A172 (cell line): ENCODE measurements at regions not wholly inside any gene's neighbourhood (a gene's known extent, or its start where the extent isn't known, plus 50 kb on each side); places are given as distances from the start of the nearest gene placed in this dataset.
"Not testable (repeated sequence)": the region's sequence is repeated elsewhere in the genome, so short reads cannot be mapped to it uniquely, and the experiment has no call there.

Experiments
- DNase-seq: peaks from one replicate; pipeline ENCODE4 v3.0.0-alpha.2; 2015; ENCODE audit warnings: low spot score

DNA sequence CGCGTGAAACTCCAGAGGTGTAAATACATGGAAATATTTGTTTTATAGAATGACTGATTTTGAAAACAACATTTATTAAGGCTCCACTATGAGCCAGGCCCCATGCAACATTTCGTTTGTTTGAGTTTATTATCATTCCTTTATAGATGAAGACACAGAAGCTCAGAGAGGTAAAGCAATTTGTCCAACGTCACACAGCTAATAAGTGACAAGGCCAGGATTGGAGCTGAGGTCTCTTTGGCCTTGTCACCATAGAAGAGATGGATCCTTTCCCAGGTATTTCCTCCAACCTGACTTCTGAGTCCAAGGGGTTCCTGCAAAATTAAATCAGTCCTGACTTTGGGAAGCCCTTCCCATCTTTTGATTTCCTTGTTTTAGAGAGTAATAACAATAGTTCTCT, 98.0 kb downstream of the SYF2 start:
- DNase-seq = no peak

GRCh38 chr1:25131794-25132193, 100.5 kb downstream of the SYF2 start:
- no peak for DNase-seq

DNA sequence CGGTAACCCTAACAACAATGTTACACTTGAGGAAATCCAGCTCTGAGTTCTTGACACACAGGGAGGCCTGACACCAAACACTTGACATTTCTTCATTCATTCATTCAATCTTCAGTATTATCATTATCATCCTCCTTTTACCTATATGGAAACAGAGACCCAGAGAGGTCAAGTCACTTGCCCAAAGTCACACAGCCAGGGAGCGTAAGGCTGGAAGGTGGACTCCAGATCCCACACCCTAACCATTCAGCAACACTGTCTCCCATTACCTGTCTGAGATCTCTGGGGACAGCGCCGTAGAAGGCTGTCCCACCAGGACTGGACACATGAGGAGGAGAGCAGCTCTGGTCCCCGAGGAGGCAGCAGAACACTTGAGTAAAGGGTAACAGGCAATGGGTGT, 101.4 kb downstream of the SYF2 start:
- DNase-seq = no peak

DNA sequence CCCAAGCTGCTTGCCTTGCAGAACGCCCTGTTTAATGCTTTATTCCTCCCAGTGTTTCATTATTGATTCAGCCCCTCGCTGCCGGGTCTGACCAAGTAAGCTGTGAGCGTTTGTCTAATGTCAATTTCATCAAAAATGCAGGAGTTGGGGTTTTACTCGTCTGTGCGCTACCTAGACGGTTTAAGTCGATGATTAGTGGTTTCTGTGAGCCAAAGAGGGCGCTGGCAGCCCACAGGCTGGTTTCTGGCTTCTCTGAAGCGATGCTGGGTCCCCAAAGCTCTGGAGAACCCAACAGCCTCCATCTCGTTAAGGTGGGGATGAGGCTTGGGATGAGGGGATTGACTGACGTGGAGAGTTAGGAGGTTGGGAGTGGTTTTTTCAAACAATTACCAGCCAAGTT, 102.9 kb downstream of the SYF2 start:
- DNase-seq = no peak

DNA sequence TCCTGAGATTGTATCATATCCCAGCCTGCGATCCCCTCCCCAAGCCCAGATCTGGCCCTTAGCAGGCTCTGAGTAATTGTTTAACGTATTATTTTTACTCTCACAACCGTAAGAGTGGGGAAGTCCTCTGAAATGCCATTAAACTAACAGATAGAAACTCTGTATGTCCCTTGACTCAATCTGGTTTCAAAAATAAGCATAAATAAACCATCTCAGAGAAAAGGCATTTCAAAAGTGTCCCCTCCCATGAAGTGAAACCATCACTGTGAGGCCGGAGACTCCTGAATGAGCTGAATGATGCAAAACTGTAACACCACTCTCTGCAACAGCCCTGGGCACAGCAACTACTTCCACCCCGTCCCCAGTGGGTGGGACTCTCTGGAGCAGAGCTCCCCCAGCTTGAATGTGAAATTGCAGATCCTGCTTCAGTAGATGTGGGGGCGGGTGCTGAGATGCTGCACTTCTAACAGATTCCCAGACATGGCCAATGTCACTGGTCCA, 104.1 kb downstream of the SYF2 start:
- DNase-seq = no peak

DNA sequence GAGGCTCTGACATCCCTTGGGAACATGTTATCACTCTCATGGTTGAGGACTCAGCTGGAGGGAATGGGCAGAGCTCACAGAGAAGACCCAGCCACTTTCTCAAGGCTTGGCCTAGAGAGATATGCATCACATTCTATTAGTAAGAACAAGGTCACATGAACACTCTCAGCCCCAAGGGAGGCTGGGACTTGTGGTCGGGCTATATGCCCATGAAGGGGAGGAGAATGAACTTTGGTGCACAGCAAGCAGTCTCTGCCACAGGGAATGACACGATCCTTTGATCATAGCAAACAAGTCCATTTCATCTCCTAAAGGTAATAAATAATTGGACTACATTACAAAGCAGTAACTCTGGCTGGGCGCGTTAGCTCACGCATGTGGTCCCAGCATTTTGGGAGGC, 105.7 kb downstream of the SYF2 start:
- no peak for DNase-seq

DNA sequence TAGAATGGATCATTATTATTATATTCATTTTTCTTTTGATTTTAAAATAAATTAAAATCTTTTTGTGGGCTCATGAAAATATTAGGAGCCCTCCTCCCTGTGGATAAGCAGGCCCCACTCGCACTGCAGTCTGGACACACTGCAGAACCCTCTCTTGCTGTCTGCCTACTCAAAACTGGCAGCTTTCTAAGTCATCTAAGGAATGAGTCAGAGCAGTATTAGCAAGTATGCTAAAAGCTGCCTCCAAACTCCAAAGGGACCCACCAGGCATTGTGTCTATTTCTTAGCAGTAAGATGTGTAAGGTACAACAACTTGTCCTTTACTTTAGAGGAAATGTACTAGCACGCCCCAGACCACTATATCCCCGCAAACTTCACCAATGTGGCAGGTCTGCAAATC, 108.8 kb downstream of the SYF2 start:
- no peak for DNase-seq

DNA sequence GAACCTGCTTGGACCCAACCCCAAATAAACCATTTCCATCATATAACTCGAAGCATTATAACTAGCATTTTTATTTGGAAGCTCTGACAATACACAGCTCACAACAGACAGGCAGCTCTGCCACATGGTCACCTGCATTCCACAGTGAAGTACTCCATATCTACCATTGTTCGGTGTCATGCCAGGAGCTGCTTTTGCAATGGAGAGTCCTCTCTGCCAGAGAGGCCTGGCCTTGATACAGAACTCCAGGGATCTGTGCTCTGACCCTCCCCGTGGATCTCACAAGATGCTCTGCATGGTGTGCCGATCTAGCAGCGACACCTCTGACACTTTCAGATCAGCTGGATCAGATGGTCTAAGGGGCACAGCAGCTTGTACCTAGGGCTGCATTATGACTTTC, 109.6 kb downstream of the SYF2 start:
- DNase-seq = no peak

DNA sequence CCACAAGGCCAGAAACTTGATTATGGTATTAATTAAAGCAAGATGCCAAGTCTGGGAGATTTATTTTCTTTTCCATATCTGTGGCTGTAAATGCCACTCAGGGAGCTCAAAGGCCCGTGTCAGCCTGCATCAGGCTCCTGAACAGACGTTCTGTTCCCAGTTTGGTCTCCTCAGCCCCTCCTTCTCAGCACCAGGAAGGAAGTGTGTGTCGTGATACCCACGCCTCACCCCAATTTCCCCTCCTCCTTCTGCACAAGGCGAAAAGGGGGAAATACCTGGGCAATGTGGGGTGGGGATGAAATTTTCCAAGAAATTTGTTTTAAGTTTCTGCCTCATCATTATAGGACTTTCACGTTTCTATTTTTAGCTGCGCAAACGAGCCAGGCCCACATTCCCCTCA, 112.0 kb downstream of the SYF2 start:
- no peak for DNase-seq

GRCh38 chr1:25118546-25118945, 113.8 kb downstream of the SYF2 start:
- DNase-seq = no peak

DNA sequence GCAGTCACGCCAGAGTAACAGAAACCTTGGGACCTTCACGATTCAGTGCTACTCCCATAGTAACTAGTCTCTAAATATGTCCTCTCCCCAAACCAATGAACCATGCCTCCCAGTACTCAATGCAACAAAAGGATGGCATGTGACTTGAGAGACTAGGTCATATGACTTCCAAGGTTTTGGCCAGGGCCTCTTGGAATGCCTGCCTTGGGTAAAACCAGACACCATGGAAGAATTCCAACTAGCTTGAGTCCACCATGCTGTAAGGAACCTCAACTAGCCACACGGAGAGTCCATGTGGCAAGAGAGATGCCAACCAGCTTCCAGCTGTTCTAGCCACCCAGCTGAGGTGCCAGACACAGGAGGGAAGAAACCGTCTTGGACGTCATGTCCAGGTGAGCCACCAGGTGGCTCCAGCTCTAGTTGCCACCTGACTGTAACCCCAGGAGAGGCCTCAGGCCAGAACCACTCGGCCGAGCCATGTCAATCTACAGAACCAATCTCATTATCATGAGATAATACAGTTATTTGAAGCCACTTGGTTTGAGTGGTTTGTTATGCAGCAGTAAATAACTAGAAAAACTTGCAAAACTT, 115.0 kb downstream of the SYF2 start:
- no peak for DNase-seq

GRCh38 chr1:25116832-25117231, 115.5 kb downstream of the SYF2 start:
- no peak for DNase-seq

GRCh38 chr1:25116117-25116516, 116.2 kb downstream of the SYF2 start:
- DNase-seq = not testable (repeated sequence)

DNA sequence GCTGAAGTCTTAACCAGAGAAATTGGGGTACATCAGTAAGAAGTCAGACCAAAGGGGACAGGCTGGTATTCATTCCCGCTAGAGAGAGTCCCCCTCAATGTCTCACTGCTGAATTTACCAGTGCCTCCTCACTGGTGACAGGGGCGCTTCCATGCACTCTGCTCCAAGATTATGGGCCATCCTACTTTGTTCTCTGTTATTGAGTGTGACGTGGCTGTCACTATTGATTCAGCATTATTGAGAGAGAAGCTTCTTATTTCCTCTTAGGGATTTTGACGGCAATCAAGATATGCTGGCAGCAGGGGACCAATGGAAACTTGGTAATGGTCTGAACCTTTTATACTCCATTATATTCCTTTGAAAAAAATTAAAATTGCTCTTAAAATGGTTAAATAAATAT, 118.6 kb downstream of the SYF2 start:
- no peak for DNase-seq

GRCh38 chr1:25113086-25113485, 119.2 kb downstream of the SYF2 start:
- DNase-seq = no peak

DNA sequence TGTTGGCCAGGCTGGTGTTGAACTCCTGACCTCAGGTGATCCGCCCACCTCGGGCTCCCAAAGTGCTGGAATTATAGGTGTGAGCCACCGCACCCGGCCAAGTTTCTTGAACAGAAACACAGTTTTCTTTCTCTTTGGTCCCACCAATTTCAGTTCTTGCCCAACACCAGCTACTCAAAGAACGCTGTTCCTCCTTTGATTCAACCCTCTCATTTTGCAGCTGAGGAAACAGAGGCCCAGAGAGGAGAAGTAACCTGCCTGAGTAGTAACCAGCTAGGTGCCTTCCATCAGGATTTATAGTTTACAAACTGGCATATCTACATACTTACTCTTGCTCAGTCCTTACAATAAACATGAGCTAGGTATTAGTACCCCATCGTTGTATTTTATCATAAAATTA, 119.9 kb downstream of the SYF2 start:
- DNase-seq = no peak

- peak; percentile 6 for DNase-seq
Measured at GRCh38 chr1:25111706-25112105, 120.6 kb downstream of the SYF2 start.

GRCh38 chr1:25110485-25110884, 121.8 kb downstream of the SYF2 start:
- DNase-seq = no peak

DNA sequence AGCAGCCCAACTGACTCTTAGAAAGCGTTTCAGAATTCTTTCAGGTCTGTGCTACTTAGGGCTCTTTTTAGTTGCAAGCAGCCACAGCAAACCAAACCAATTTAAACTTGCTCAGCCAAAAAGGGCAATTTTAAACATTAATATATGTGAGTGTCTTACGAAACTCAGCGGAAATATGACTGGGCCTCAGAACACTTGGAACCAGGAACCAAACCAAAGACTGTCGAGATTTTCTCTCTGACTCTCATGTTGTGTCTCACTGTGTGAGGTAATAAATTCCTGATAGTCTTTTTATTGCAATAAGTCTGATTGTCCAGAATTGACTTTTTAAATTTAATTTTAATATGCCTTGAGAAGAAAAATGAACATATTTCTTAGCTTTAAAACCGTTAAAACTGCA, 122.3 kb downstream of the SYF2 start:
- DNase-seq = no peak

- no peak for DNase-seq
Measured at GRCh38 chr1:25109531-25109951, 122.8 kb downstream of the SYF2 start.

GRCh38 chr1:25107643-25108010, 124.7 kb downstream of the SYF2 start:
- no peak for DNase-seq

DNA sequence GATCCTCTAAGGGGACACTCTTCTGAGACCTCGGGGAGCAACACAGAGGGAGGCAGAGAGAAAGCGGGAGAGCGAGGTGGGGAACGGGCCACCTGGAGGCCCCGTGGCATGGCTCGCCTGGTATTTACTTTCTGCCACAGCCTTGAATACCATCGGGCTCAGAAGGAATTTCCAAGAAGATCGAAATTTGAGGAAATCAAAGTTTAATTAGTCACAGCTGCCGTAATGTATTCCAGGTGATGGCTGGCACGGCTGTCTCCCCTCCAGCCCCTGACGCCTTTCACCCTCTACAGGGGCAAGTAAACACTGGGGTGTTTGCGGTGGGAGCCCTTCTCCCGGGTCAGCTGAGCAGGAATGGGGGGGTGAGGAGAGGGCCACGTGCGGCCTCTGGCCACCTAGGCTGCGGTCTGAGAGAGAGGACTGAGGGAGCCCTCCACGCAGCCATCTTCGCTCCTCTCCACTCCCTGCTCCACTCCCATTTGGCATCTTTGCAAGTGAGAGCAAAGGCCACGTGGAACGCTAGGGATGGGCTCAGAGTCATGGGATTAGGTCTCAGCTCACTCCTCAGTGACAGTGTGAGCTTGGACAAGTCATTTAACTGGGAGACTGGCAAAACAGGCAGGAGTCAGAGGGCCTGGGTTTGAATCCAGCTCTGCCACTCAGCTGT, 125.2 kb downstream of the SYF2 start:
- DNase-seq = no peak

GRCh38 chr1:25106352-25106751, 126.0 kb downstream of the SYF2 start:
- no peak for DNase-seq

- DNase-seq = no peak
Measured at GRCh38 chr1:25105836-25106235, 126.5 kb downstream of the SYF2 start.
